Kidney epithelial cell (primary cell): ENCODE measurements at regions not wholly inside any gene's neighbourhood (a gene's known extent, or its start where the extent isn't known, plus 50 kb on each side); places are given as distances from the start of the nearest gene placed in this dataset.

ENCODE experiments used
- DNase-seq: peaks from one replicate; pipeline ENCODE4 v3.0.0-alpha.2; 2010; ENCODE audit warnings: low read depth
- H3K27me3 ChIP-seq: 2 replicates; pipeline ENCODE4 v1.6.0; 2011; ENCODE audit warnings: low read length; ENCODE audit not compliant: control insufficient read depth, insufficient read depth
- H3K36me3 ChIP-seq: 2 replicates; pipeline ENCODE4 v1.5.1; 2011; ENCODE audit warnings: low read length; ENCODE audit not compliant: control insufficient read depth, insufficient read depth
- H3K4me3 ChIP-seq: 2 replicates; pipeline ENCODE4 v1.5.1; 2011; ENCODE audit warnings: low read depth, mild to moderate bottlenecking, control low read depth, low read length
- TF ChIP-seq, protein P1 (sequence below): IDR thresholded peaks from 2 replicates; pipeline ENCODE4 v1.5.1; 2011; ENCODE audit warnings: mild to moderate bottlenecking, moderate library complexity, low read length, control low read depth, inconsistent platforms; ENCODE audit not compliant: insufficient read depth, poor library complexity, severe bottlenecking

DNA sequence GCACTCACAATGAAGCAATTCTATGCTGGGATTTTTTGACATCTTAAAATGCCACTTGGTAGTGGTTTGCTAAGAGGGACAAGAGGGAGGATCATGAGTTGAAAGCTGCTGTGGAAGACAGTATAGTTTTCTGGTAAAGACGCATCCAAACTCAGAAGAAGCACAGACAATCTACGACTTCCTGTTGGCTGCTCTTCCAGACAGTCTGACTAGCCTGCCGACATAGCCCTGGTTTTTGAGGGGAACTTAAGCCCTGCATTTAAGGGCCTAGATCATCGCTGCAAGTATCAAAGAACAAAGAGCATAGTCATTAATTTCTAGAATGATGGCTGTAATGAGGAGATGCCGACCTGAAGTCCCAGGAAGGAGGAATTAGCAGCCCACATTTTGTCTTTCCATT is 99.9 kb upstream of the IKZF1 start:
- TF ChIP-seq, protein P1, sequence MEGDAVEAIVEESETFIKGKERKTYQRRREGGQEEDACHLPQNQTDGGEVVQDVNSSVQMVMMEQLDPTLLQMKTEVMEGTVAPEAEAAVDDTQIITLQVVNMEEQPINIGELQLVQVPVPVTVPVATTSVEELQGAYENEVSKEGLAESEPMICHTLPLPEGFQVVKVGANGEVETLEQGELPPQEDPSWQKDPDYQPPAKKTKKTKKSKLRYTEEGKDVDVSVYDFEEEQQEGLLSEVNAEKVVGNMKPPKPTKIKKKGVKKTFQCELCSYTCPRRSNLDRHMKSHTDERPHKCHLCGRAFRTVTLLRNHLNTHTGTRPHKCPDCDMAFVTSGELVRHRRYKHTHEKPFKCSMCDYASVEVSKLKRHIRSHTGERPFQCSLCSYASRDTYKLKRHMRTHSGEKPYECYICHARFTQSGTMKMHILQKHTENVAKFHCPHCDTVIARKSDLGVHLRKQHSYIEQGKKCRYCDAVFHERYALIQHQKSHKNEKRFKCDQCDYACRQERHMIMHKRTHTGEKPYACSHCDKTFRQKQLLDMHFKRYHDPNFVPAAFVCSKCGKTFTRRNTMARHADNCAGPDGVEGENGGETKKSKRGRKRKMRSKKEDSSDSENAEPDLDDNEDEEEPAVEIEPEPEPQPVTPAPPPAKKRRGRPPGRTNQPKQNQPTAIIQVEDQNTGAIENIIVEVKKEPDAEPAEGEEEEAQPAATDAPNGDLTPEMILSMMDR: no peak
- no peak for DNase-seq
- Histone ChIP-seq H3K27me3 (no peaks in the 10 kb centered on the region), H3K4me3 (no peak overlapping the region), H3K36me3 (no peaks in the 10 kb centered on the region)

DNA sequence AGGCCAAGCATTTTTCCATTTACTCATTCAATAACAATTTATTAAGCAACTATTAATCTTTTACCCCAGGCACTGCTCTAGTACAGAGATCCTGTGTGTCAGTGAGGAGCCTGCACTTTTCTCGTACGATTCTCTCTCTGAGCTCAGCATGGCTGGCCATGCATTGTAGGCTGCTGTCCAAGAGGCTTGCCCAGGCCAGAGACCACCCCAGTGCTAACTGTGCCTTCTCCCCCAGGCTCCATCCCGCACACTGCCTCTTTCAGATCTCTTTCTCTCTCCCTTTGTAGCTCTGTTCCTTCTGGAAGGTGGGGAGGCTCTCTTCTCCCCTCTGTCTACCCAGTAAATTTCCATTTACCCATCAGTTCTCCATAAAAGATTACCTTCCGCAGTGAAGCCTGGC is 101.0 kb upstream of the IKZF1 start:
- Histone ChIP-seq H3K27me3 (no peaks in the 10 kb centered on the region), H3K36me3 (no peaks in the 10 kb centered on the region), H3K4me3 (no peak overlapping the region)
- TF ChIP-seq, protein P1: no peak
- DNase-seq: no peak

DNA sequence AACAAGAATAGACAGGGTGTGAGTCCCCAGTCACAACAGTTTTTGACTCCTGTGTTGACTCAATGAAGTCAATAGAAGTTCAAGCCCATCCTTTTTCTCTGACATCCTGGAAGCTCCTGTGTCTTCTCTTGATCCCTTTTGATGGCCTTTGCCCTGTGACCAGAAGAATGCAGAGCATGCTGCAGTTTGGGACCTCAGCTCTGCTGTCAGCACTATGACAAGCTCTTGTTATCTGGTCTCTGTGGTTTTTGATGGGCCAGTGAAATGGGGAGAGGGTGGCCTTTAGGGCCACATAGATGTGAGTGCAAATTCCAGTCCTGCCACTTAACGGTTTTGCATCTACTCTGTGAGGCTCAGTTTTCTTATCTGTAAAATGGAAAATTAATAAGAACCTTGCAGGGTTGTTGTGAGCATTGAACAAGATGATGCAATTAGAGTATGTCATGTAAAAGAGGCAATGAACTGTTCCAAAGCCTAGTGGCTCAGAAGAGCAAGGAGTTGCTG is 102.4 kb upstream of the IKZF1 start:
- Histone ChIP-seq H3K36me3 (no peaks in the 10 kb centered on the region), H3K27me3 (no peaks in the 10 kb centered on the region), H3K4me3 (no peak overlapping the region)
- DNase-seq: no peak
- TF ChIP-seq, protein P1: no peak

- no peak overlapping the region for H3K4me3 ChIP-seq
- TF ChIP-seq, protein P1: no peak
- no peak for DNase-seq
- no peaks in the 10 kb centered on the region for H3K36me3 ChIP-seq
- H3K27me3 ChIP-seq: no peaks in the 10 kb centered on the region
Measured at GRCh38 chr7:50199824-50200223, 104.7 kb upstream of the IKZF1 start.

GRCh38 chr7:50197549-50197948 is 104.5 kb upstream of the ZPBP start:
- no peak overlapping the region for H3K4me3 ChIP-seq
- no peaks in the 10 kb centered on the region for H3K27me3 ChIP-seq
- TF ChIP-seq, protein P1: no peak
- H3K36me3 ChIP-seq: no peaks in the 10 kb centered on the region
- peak; percentile 39 for DNase-seq

DNA sequence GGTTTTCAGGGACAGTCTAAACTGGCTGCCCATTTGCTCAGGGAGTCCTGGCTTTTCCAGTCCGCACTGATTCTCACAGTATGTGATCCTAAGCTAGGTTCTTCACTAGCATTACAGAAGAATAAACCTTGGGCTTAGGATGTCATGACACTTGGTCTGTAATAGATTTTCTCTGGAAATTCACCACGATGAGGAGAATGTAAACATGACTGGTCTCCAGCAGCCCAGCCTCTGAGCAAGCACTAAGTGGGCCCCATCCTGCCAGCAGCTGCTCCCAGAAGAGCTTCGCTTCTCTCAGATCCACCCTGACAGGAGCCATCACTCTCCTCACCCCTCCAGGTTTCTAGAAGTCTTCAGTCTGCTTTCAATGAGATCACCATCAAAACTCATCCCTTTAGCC is 103.7 kb upstream of the ZPBP start:
- no peak for DNase-seq
- Histone ChIP-seq H3K4me3 (no peak overlapping the region), H3K36me3 (no peaks in the 10 kb centered on the region), H3K27me3 (no peaks in the 10 kb centered on the region)
- TF ChIP-seq, protein P1: no peak
